HCT116 (cell line): ENCODE measurements at regions not wholly inside any gene's neighbourhood (a gene's known extent, or its start where the extent isn't known, plus 50 kb on each side); places are given as distances from the start of the nearest gene placed in this dataset.
"Not testable (repeated sequence)": the region's sequence is repeated elsewhere in the genome, so short reads cannot be mapped to it uniquely, and the experiment has no call there.

ENCODE experiments used
- ATAC-seq: fragments of 200-7000 bp; cut with Tn5 transposase; 2 replicates; pipeline ENCODE4 v1.9.1; 2020; ENCODE audit warnings: mild to moderate bottlenecking, moderate library complexity
- BruUV-seq: library from RNA; stranded (reverse); fragments of 400-500 nt; replicated peaks from 2 replicates; lab custom pipeline; 2021; lab: Mats Ljungman, UMichigan
- CTCF ChIA-PET: fragments of 300-600 bp; sonication (Branson Sonifier 250); formaldehyde crosslinking; loops from one replicate; lab custom pipeline; 2021; ENCODE audit warnings: antibody characterized with exemption; lab: Charles Lee
- POLR2A ChIA-PET: fragments of 300-600, 350-600 bp; sonication (Branson Sonifier 250); formaldehyde crosslinking; loops from one replicate; lab custom pipeline; 2021; ENCODE audit warnings: antibody characterized with exemption; lab: Charles Lee
- RAD21 ChIA-PET, 2 experiments: fragments of 300-600 bp; sonication (Branson Sonifier 250); formaldehyde crosslinking; loops; one replicate each; lab custom pipeline; 2023; ENCODE audit warnings: low total read pairs in 2 of 2; ENCODE audit not compliant: uncharacterized antibody in 2 of 2, unreplicated experiment in 2 of 2, low non-redundant PET in 1 of 2; lab: Charles Lee
- DNase-seq: peaks from one replicate; pipeline ENCODE4 v3.0.0-alpha.2; 2010; ENCODE audit warnings: low read depth, low spot score
- H2AFZ ChIP-seq: fragments of 200-600 bp; shearing (Covaris generic), sonication (generic); 2 replicates; pipeline ENCODE4 v1.6.1; 2017; ENCODE audit warnings: low read depth, mixed run types, mixed read lengths, antibody characterized with exemption, low read length; ENCODE audit not compliant: poor library complexity, severe bottlenecking
- H3K27ac ChIP-seq: 2 replicates; pipeline ENCODE4 v1.5.1; 2012; ENCODE audit warnings: low read depth, low read length
- H3K27me3 ChIP-seq: fragments of 200-600 bp; sonication (generic); 2 replicates; pipeline ENCODE4 v1.6.1; 2016; ENCODE audit warnings: mixed run types, low read length, mixed read lengths; ENCODE audit not compliant: insufficient read depth
- H3K36me3 ChIP-seq, 2 experiments: fragments of 200-500 bp in 1 of 2; fragments of 200-600 bp in 1 of 2; sonication (Bioruptor generic) in 1 of 2; sonication (generic) in 1 of 2; 2 replicates each; pipeline versions ENCODE4 v1.5.1 to v1.6.1; 2014 to 2016; ENCODE audit warnings: low read length in 2 of 2, inconsistent platforms in 1 of 2, mixed read lengths in 1 of 2, mixed run types in 1 of 2; ENCODE audit not compliant: insufficient read depth in 2 of 2, control insufficient read depth in 1 of 2
- H3K4me1 ChIP-seq, 2 experiments: fragments of 200-600 bp in 1 of 2; sonication (generic) in 1 of 2; 2 replicates each; pipeline versions ENCODE4 v1.5.1 to v1.6.1; 2012 to 2017; ENCODE audit warnings: low read length in 2 of 2, inconsistent platforms in 1 of 2, mild to moderate bottlenecking in 1 of 2, mixed read lengths in 1 of 2, mixed run types in 1 of 2, moderate library complexity in 1 of 2; ENCODE audit not compliant: insufficient read depth in 2 of 2, control insufficient read depth in 1 of 2
- H3K4me2 ChIP-seq: fragments of 200-600 bp; sonication (generic); 2 replicates; pipeline ENCODE4 v1.6.1; 2017; ENCODE audit warnings: mixed run types, low read length, mixed read lengths
- H3K4me3 ChIP-seq, 2 experiments: fragments of 200-600 bp in 1 of 2; sonication (generic) in 1 of 2; replicated peaks in 1 of 2; 2 replicates each; pipeline ENCODE4 v1.5.1; 2011 to 2016; ENCODE audit warnings: low read length in 2 of 2, control low read depth in 1 of 2, low read depth in 1 of 2, mild to moderate bottlenecking in 1 of 2, mixed read lengths in 1 of 2, mixed run types in 1 of 2
- H3K79me2 ChIP-seq: fragments of 200-600 bp; sonication (generic); 2 replicates; pipeline ENCODE4 v1.6.1; 2017; ENCODE audit warnings: mild to moderate bottlenecking, mixed run types, low read length, moderate library complexity, mixed read lengths; ENCODE audit not compliant: insufficient read depth
- H3K9ac ChIP-seq: fragments of 200-600 bp; sonication (generic); 2 replicates; pipeline ENCODE4 v1.6.1; 2016; ENCODE audit warnings: low read length, mixed read lengths
- H3K9me2 ChIP-seq: fragments of 200-600 bp; sonication (generic), shearing (Covaris generic); 2 replicates; pipeline ENCODE4 v1.6.1; 2017; ENCODE audit warnings: mixed run types, mild to moderate bottlenecking, moderate library complexity; ENCODE audit not compliant: insufficient read depth
- H3K9me3 ChIP-seq, 2 experiments: fragments of 200-500 bp in 1 of 2; fragments of 200-600 bp in 1 of 2; sonication (Bioruptor generic) in 1 of 2; sonication (generic) in 1 of 2; 2 replicates each; pipeline ENCODE4 v1.6.1; 2014 to 2017; ENCODE audit warnings: low read length in 2 of 2, mixed read lengths in 2 of 2, inconsistent platforms in 1 of 2, low read depth in 1 of 2, mild to moderate bottlenecking in 1 of 2, mixed run types in 1 of 2, moderate library complexity in 1 of 2; ENCODE audit not compliant: control insufficient read depth in 1 of 2, insufficient read depth in 1 of 2
- H4K20me1 ChIP-seq: fragments of 200-600 bp; sonication (generic), shearing (Covaris generic); 2 replicates; pipeline ENCODE4 v1.6.1; 2017; ENCODE audit warnings: mixed run types, mild to moderate bottlenecking, moderate library complexity; ENCODE audit not compliant: insufficient read depth
- CBX3 ChIP-seq: IDR thresholded peaks from 2 replicates; pipeline ENCODE4 v1.6.1; 2012; ENCODE audit warnings: low read depth
- CEBPB ChIP-seq: IDR thresholded peaks from 2 replicates; pipeline ENCODE4 v1.6.1; 2012; ENCODE audit warnings: low read depth
- EGR1 ChIP-seq: IDR thresholded peaks from 2 replicates; pipeline ENCODE4 v1.6.1; 2012; ENCODE audit warnings: low read depth
- ELF1 ChIP-seq: IDR thresholded peaks from 2 replicates; pipeline ENCODE4 v1.6.1; 2012; ENCODE audit warnings: low read depth, borderline replicate concordance
- JUND ChIP-seq: IDR thresholded peaks from 2 replicates; pipeline ENCODE4 v1.6.1; 2012
- POLR2A ChIP-seq: IDR thresholded peaks from 2 replicates; pipeline ENCODE4 v1.7.0; 2011; ENCODE audit warnings: borderline replicate concordance; ENCODE audit not compliant: insufficient read depth, insufficient read length; ENCODE audit errors: extremely low read depth
- RAD21 ChIP-seq: IDR thresholded peaks from 2 replicates; pipeline ENCODE4 v1.6.1; 2012; ENCODE audit warnings: low read depth, mild to moderate bottlenecking
- SP1 ChIP-seq: IDR thresholded peaks from 2 replicates; pipeline ENCODE4 v1.6.1; 2012; ENCODE audit warnings: low read depth
- SRF ChIP-seq: IDR thresholded peaks from 2 replicates; pipeline ENCODE4 v1.6.1; 2012; ENCODE audit warnings: low read depth
- YY1 ChIP-seq: IDR thresholded peaks from 2 replicates; pipeline ENCODE4 v1.6.1; 2011; ENCODE audit warnings: low read length, low read depth, moderate library complexity, mild to moderate bottlenecking; ENCODE audit not compliant: insufficient replicate concordance; ENCODE audit errors: extremely low read depth
- ZFX ChIP-seq: fragments of 450-650 bp; IDR thresholded peaks from 2 replicates; pipeline ENCODE4 v1.6.1; 2017
- ZNF274 ChIP-seq: fragments of 200-500 bp; sonication (Bioruptor generic); IDR thresholded peaks from 2 replicates; pipeline ENCODE4 v1.6.1; 2014; ENCODE audit warnings: mild to moderate bottlenecking, low read depth, low read length, inconsistent platforms
- intact Hi-C: fragments of 100-400 bp; cut with micrococcal nuclease; formaldehyde crosslinking; loops from 2 replicates; pipeline ENCODE4 v1.10.0; 2022
- TF ChIP-seq, protein P1 (sequence below): IDR thresholded peaks from 2 replicates; pipeline ENCODE4 v1.6.1; 2012
- TF ChIP-seq, protein P2 (sequence below): IDR thresholded peaks from 2 replicates; pipeline ENCODE4 v1.6.1; 2012; ENCODE audit warnings: low read depth

DNA sequence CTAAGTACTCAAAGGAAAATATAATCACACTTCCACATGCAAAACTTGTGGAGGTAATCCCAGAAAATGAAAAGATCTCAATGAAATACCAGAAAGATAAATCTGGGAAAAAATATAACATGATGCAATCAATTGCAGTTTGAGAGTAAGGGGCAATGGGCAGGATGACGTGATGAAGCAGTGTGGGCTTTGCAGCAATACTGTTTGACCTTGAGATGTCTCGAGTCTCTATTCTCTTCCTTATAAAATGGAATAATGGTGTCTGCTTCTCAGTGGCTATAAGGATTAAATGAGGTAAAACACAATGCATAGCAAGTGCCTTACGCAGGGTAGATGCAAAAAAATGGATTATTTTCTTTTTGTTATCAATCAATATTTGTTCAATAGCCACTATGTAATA, 447.5 kb downstream of the BUD13 start:
- intact Hi-C loops, result no loop called here
- Histone ChIP-seq H3K9me3 (no peaks in the 10 kb centered on the region), H3K4me3 (no peak overlapping the region), H3K4me2 (no peak overlapping the region), H3K27ac (no peak overlapping the region), H3K9ac (no peak overlapping the region), H3K79me2 (no peaks in the 10 kb centered on the region), H3K4me1 (no peaks in the 10 kb centered on the region), H4K20me1 (no peaks in the 10 kb centered on the region), H3K27me3 (peaks cover 12% of the 10 kb centered on the region; the same call in 1 of the 2 replicates), H3K36me3 (no peaks in the 10 kb centered on the region), H3K9me2 (no peaks in the 10 kb centered on the region), H2AFZ (no peak overlapping the region)
- CTCF ChIA-PET, result no interaction called here
- TF ChIP-seq EGR1 (no peak), ELF1 (no peak), YY1 (no peak), ZFX (no peak), CBX3 (no peak), RAD21 (no peak), POLR2A (no peak), SP1 (no peak), CEBPB (no peak), JUND (no peak), ZNF274 (no peak), SRF (no peak)
- TF ChIP-seq, protein P1, sequence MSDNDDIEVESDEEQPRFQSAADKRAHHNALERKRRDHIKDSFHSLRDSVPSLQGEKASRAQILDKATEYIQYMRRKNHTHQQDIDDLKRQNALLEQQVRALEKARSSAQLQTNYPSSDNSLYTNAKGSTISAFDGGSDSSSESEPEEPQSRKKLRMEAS, result no peak
- TF ChIP-seq, protein P2, sequence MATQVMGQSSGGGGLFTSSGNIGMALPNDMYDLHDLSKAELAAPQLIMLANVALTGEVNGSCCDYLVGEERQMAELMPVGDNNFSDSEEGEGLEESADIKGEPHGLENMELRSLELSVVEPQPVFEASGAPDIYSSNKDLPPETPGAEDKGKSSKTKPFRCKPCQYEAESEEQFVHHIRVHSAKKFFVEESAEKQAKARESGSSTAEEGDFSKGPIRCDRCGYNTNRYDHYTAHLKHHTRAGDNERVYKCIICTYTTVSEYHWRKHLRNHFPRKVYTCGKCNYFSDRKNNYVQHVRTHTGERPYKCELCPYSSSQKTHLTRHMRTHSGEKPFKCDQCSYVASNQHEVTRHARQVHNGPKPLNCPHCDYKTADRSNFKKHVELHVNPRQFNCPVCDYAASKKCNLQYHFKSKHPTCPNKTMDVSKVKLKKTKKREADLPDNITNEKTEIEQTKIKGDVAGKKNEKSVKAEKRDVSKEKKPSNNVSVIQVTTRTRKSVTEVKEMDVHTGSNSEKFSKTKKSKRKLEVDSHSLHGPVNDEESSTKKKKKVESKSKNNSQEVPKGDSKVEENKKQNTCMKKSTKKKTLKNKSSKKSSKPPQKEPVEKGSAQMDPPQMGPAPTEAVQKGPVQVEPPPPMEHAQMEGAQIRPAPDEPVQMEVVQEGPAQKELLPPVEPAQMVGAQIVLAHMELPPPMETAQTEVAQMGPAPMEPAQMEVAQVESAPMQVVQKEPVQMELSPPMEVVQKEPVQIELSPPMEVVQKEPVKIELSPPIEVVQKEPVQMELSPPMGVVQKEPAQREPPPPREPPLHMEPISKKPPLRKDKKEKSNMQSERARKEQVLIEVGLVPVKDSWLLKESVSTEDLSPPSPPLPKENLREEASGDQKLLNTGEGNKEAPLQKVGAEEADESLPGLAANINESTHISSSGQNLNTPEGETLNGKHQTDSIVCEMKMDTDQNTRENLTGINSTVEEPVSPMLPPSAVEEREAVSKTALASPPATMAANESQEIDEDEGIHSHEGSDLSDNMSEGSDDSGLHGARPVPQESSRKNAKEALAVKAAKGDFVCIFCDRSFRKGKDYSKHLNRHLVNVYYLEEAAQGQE, result no peak
- BruUV-seq, result no TSS peak
- POLR2A ChIA-PET, result no interaction called here
- DNase-seq (no peak), ATAC-seq (no peak)
- RAD21 ChIA-PET, result no interaction called here

DNA sequence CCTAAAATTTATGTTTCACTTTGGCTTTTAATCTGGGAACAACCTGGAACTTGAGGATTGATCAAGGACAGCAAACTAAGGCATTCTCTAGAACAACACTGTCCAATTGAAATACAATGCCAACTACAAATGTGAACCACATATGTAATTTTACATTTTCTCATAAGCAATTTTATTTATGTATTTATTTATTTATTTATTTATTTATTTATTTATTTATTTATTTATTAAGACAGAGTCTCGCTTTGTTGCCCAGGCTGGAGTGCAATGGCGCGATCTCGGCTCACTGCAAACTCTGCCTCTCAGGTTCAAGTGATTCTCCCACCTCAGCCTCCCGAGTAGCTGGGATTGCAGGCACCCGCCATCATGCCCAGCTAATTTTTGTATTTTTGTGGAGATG, 448.7 kb downstream of the BUD13 start:
- BruUV-seq, H3K9me2 ChIP-seq, H3K27ac ChIP-seq, DNase-seq, H3K36me3 ChIP-seq, H3K4me3 ChIP-seq, H3K9me3 ChIP-seq, RAD21 ChIA-PET, H3K79me2 ChIP-seq, H3K9ac ChIP-seq, H2AFZ ChIP-seq, intact Hi-C loops, H3K4me1 ChIP-seq, CTCF ChIA-PET, H4K20me1 ChIP-seq, H3K4me2 ChIP-seq, POLR2A ChIA-PET, ATAC-seq: not testable (repeated sequence)
- peaks cover 12% of the 10 kb centered on the region; the same call in 1 of the 2 replicates for H3K27me3 ChIP-seq
